GM23248 (cell line): ENCODE measurements at regions not wholly inside any gene's neighbourhood (a gene's known extent, or its start where the extent isn't known, plus 50 kb on each side); places are given as distances from the start of the nearest gene placed in this dataset.

Experiments used
- DNase-seq: peaks from one replicate; pipeline ENCODE4 v3.0.0-alpha.2; 2015
- H2AFZ ChIP-seq: fragments of 200-600 bp; sonication (generic); 2 replicates; pipeline ENCODE4 v1.6.1; 2016; ENCODE audit warnings: antibody characterized with exemption
- H3F3A ChIP-seq: fragments of 200-600 bp; sonication (generic); 2 replicates; pipeline ENCODE4 v1.6.1; 2016; ENCODE audit warnings: mild to moderate bottlenecking, antibody characterized with exemption, mixed run types; ENCODE audit not compliant: insufficient read depth
- H3K27ac ChIP-seq: fragments of 200-600 bp; sonication (generic); 2 replicates; pipeline ENCODE4 v1.5.1; 2016; ENCODE audit warnings: mild to moderate bottlenecking
- H3K27me3 ChIP-seq: fragments of 200-600 bp; sonication (generic); replicated peaks from 2 replicates; pipeline ENCODE4 v1.6.1; 2016; ENCODE audit warnings: mild to moderate bottlenecking; ENCODE audit not compliant: insufficient read depth
- H3K36me3 ChIP-seq: fragments of 200-600 bp; sonication (generic); 2 replicates; pipeline ENCODE4 v1.6.1; 2016; ENCODE audit warnings: low read depth, mild to moderate bottlenecking
- H3K4me1 ChIP-seq: fragments of 200-600 bp; sonication (generic); 2 replicates; pipeline ENCODE4 v1.6.1; 2016; ENCODE audit warnings: mild to moderate bottlenecking; ENCODE audit not compliant: insufficient read depth
- H3K4me2 ChIP-seq: fragments of 200-600 bp; sonication (generic); one replicate; pipeline ENCODE4 v1.6.1; 2016; ENCODE audit warnings: mild to moderate bottlenecking; ENCODE audit not compliant: unreplicated experiment
- H3K4me3 ChIP-seq: fragments of 200-600 bp; sonication (generic); 2 replicates; pipeline ENCODE4 v1.5.1; 2016; ENCODE audit warnings: mild to moderate bottlenecking
- H3K79me2 ChIP-seq: fragments of 200-600 bp; sonication (generic); 2 replicates; pipeline ENCODE4 v1.6.1; 2016; ENCODE audit warnings: mild to moderate bottlenecking; ENCODE audit not compliant: insufficient read depth
- H3K9ac ChIP-seq: fragments of 200-600 bp; sonication (generic); 2 replicates; pipeline ENCODE4 v1.6.1; 2016; ENCODE audit warnings: mild to moderate bottlenecking
- H3K9me2 ChIP-seq: fragments of 200-600 bp; sonication (generic); 2 replicates; pipeline ENCODE4 v1.6.1; 2016; ENCODE audit warnings: mixed run types, mild to moderate bottlenecking, moderate library complexity; ENCODE audit not compliant: insufficient read depth
- H3K9me3 ChIP-seq: fragments of 200-600 bp; sonication (generic); one replicate; pipeline ENCODE4 v1.6.1; 2017; ENCODE audit warnings: low read depth
- H4K20me1 ChIP-seq: fragments of 200-600 bp; sonication (generic); 2 replicates; pipeline ENCODE4 v1.6.0; 2016; ENCODE audit not compliant: insufficient read depth
- EZH2 ChIP-seq: fragments of 200-600 bp; sonication (generic); IDR thresholded peaks from 2 replicates; pipeline ENCODE4 v1.6.1; 2018; ENCODE audit warnings: antibody characterized with exemption, mild to moderate bottlenecking; ENCODE audit not compliant: insufficient read depth, poor library complexity, severe bottlenecking
- EZH2phosphoT487 ChIP-seq: fragments of 200-600 bp; sonication (generic); IDR thresholded peaks from 2 replicates; pipeline ENCODE4 v1.6.1; 2018; ENCODE audit warnings: antibody characterized with exemption, moderate library complexity, mild to moderate bottlenecking, low read depth; ENCODE audit not compliant: insufficient read depth
- WGBS, 2 experiments: methylation state at CpG; one replicate each; pipeline ENCODE4 v1.1.6; 2015 to 2017; ENCODE audit warnings: low lambda C conversion rate in 2 of 2, low coverage in 1 of 2; ENCODE audit errors: missing lambda C conversion rate in 2 of 2; 5-methylcytosine and 5-hydroxymethylcytosine counted together
- in situ Hi-C: fragments of 300-500 bp; cut with MboI; formaldehyde crosslinking; loops from 2 replicates; pipeline ENCODE4 v1.15.0; 2020

DNA sequence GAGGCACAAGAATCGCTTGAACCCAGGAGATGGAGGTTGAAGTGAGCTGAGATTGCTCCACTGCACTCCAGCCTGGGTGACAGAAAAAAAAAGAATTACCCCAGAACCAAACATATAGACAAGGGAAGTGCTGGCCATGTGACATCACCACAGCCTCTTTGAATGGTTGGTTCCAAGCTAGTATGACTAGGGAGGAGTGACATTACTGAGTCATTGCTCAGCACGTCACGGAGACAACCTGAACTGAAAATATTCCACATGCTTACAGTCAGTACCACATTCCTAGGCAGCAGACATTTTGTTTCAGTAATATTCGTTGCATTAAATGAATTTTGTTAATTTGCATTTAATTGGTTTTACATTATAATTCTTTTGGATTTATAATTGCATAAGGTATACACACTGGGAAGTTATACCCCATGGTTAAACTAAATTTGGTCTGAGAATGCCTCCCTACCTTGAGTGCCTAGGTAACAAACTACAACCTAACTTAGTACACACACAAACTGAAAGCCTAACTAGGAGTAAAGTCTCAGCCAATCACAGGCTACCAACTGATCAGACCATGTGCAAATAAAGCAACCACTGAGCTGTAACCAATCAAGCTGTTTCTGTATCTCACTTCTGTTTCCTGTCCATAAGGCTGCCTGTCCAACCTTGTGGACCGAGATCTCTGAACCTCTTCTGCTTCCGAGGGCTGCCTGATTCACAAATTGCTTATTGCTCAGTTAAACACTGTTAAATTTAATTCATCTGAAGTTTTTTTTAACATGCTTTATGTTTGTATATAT lies 164.4 kb downstream of the CAND1 start:
- Histone ChIP-seq H3K4me2 (no peak overlapping the region), H3F3A (peaks cover 44% of the 10 kb centered on the region), H3K9ac (0 out of 2 replicates have a peak overlapping the region, but pooled peaks have one; percentile 48), H3K27ac (peak overlapping the region; percentile 85; the same call in 1 of the 2 replicates), H3K79me2 (no peaks in the 10 kb centered on the region), H2AFZ (no peak overlapping the region), H3K9me3 (no peaks in the 10 kb centered on the region), H3K27me3 (no peaks in the 10 kb centered on the region), H3K4me1 (peaks cover 42% of the 10 kb centered on the region), H3K36me3 (no peaks in the 10 kb centered on the region), H3K4me3 (no peak overlapping the region), H4K20me1 (no peaks in the 10 kb centered on the region), H3K9me2 (no peaks in the 10 kb centered on the region)
- TF ChIP-seq EZH2: no peak
- TF ChIP-seq EZH2phosphoT487: no peak
- peak; percentile 57 for DNase-seq
- in situ Hi-C loops: no loop called here
- WGBS, 2 experiments: 81 to 89% methylated on average over 6 of the region's 6 CpGs

GRCh38 chr12:67434671-67435370 lies 165.7 kb downstream of the CAND1 start:
- Histone ChIP-seq H3K36me3 (no peaks in the 10 kb centered on the region), H3K9ac (peak overlapping the region; percentile 48), H3K79me2 (no peaks in the 10 kb centered on the region), H3F3A (peaks cover 44% of the 10 kb centered on the region), H3K4me2 (peak overlapping the region; percentile 48), H2AFZ (peak overlapping the region; percentile 16; the same call in 1 of the 2 replicates), H3K9me2 (no peaks in the 10 kb centered on the region), H3K27ac (peak overlapping the region; percentile 85), H4K20me1 (no peaks in the 10 kb centered on the region), H3K4me1 (peaks cover 42% of the 10 kb centered on the region), H3K27me3 (no peaks in the 10 kb centered on the region), H3K9me3 (no peaks in the 10 kb centered on the region), H3K4me3 (peak overlapping the region; percentile 21)
- 2 to 5% methylated on average over 3 of the region's 3 CpGs for WGBS, 2 experiments
- TF ChIP-seq EZH2phosphoT487 (peak; percentile 71; the same call in 1 of the 2 replicates), EZH2 (no peak)
- in situ Hi-C loops: no loop called here
- DNase-seq: peak; percentile 97

- Histone ChIP-seq H3K9me2 (no peaks in the 10 kb centered on the region), H3K9ac (no peak overlapping the region), H3F3A (peaks cover 39% of the 10 kb centered on the region), H3K9me3 (no peaks in the 10 kb centered on the region), H3K79me2 (no peaks in the 10 kb centered on the region), H3K4me1 (peaks cover 35% of the 10 kb centered on the region), H3K36me3 (no peaks in the 10 kb centered on the region), H3K4me3 (no peak overlapping the region), H3K27me3 (no peaks in the 10 kb centered on the region), H2AFZ (no peak overlapping the region), H3K27ac (no peak overlapping the region), H3K4me2 (no peak overlapping the region), H4K20me1 (no peaks in the 10 kb centered on the region)
- in situ Hi-C loops: no loop called here
- no peak for DNase-seq
- TF ChIP-seq EZH2phosphoT487: no peak
- no peak for TF ChIP-seq EZH2
- WGBS, 2 experiments: 69 to 71% methylated on average over 2 of the region's 2 CpGs
Observed at GRCh38 chr12:67436230-67436629, 167.1 kb downstream of the CAND1 start.

- Histone ChIP-seq H3K4me3 (no peak overlapping the region), H3K9me3 (no peaks in the 10 kb centered on the region), H4K20me1 (no peaks in the 10 kb centered on the region), H3K27me3 (no peaks in the 10 kb centered on the region), H3F3A (peaks cover 32% of the 10 kb centered on the region), H3K4me1 (peaks cover 29% of the 10 kb centered on the region), H2AFZ (no peak overlapping the region), H3K9me2 (no peaks in the 10 kb centered on the region), H3K27ac (no peak overlapping the region), H3K36me3 (no peaks in the 10 kb centered on the region), H3K9ac (no peak overlapping the region), H3K4me2 (no peak overlapping the region), H3K79me2 (no peaks in the 10 kb centered on the region)
- 61 to 75% methylated on average over 2 of the region's 2 CpGs for WGBS, 2 experiments
- no peak for DNase-seq
- no peak for TF ChIP-seq EZH2phosphoT487
- no peak for TF ChIP-seq EZH2
- in situ Hi-C loops: no loop called here
Observed at GRCh38 chr12:67437011-67437410, 167.9 kb downstream of the CAND1 start.
